Neural crest cell (in vitro differentiated cells): ENCODE measurements at regions not wholly inside any gene's neighbourhood (a gene's known extent, or its start where the extent isn't known, plus 50 kb on each side); places are given as distances from the start of the nearest gene placed in this dataset.

Experiments
- DNase-seq: peaks from one replicate; pipeline ENCODE4 v3.0.0; 2021; ENCODE audit warnings: low read depth, mixed read lengths, low spot score
- H3K27ac Mint-ChIP-seq: one replicate; pipeline ENCODE4 v1.8.0; 2021; ENCODE audit warnings: mild to moderate bottlenecking, mixed read lengths; ENCODE audit not compliant: unreplicated experiment
- H3K27me3 Mint-ChIP-seq: 2 replicates; pipeline ENCODE4 v1.8.0; 2021; ENCODE audit warnings: low read depth, mild to moderate bottlenecking, mixed read lengths
- H3K36me3 Mint-ChIP-seq: 2 replicates; pipeline ENCODE4 v1.8.0; 2021; ENCODE audit warnings: low read depth, mild to moderate bottlenecking, mixed read lengths
- H3K4me1 Mint-ChIP-seq: 2 replicates; pipeline ENCODE4 v1.8.0; 2021; ENCODE audit warnings: mixed read lengths
- H3K4me3 Mint-ChIP-seq: one replicate; pipeline ENCODE4 v1.8.0; 2021; ENCODE audit warnings: mild to moderate bottlenecking, mixed read lengths
- H3K9me3 Mint-ChIP-seq: 2 replicates; pipeline ENCODE4 v1.8.0; 2021; ENCODE audit warnings: mixed read lengths
- TF ChIP-seq, protein P1 (sequence below): fragments of 200-600 bp; sonication (generic); conservative IDR thresholded peaks from 2 replicates; pipeline ENCODE4 v1.5.0; 2021; ENCODE audit warnings: antibody characterized with exemption, mild to moderate bottlenecking

DNA sequence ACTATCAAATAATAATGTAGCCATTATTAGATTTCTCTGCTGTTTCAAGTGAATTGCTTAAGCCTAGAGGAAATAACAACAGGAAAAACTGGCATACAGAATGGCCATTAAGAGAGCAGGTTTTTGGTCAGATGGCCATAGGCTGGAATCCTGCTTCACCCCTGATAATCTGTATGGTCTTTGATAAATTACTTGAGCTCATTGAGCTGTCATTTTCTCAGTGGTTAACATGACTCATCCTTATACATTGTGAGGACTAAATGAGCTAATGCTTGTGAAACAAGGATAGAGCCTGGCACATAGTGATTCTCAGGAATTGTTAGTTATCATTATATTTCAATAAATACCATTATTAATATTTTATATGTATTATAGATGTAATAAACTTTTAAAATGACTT is 516.5 kb downstream of the KIF4B start:
- Mint-ChIP-seq H3K36me3 (no peaks in the 10 kb centered on the region), H3K27ac (no peak overlapping the region), H3K27me3 (no peaks in the 10 kb centered on the region), H3K9me3 (no peaks in the 10 kb centered on the region), H3K4me1 (no peaks in the 10 kb centered on the region), H3K4me3 (no peak overlapping the region)
- no peak for DNase-seq
- TF ChIP-seq, protein P1, sequence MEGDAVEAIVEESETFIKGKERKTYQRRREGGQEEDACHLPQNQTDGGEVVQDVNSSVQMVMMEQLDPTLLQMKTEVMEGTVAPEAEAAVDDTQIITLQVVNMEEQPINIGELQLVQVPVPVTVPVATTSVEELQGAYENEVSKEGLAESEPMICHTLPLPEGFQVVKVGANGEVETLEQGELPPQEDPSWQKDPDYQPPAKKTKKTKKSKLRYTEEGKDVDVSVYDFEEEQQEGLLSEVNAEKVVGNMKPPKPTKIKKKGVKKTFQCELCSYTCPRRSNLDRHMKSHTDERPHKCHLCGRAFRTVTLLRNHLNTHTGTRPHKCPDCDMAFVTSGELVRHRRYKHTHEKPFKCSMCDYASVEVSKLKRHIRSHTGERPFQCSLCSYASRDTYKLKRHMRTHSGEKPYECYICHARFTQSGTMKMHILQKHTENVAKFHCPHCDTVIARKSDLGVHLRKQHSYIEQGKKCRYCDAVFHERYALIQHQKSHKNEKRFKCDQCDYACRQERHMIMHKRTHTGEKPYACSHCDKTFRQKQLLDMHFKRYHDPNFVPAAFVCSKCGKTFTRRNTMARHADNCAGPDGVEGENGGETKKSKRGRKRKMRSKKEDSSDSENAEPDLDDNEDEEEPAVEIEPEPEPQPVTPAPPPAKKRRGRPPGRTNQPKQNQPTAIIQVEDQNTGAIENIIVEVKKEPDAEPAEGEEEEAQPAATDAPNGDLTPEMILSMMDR: no peak

DNA sequence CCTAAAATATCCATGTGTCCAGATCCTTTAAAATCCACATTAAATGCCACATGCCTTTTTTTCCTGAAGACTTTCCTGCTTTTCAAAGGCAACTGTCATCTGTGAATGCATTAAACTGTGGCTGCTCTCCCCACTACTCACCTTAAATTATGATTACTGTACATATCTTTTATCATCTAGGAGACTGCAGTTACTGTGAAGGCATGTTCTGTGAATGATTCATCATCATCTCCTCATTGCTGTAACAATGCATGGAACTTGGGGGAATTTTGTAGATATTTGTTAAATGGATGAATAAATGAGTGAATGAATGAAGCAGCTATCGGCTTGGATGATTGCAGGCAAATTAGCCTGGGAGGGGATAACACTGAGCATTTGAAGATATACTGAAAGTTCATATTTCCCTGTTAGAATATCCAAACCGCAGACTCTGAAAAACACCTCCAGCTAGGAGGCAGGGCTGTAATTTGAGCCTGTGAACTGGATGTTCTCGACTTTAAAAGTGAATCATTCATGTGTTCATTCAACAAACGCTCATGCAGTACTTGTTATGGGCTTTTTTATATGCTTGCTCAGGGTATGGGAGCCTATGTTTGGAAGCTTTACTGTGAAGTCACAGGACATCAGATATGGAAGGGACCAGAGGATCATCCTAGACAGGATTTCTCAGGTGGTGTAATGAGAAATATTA is 519.2 kb downstream of the KIF4B start:
- Mint-ChIP-seq H3K9me3 (no peaks in the 10 kb centered on the region), H3K27ac (no peak overlapping the region), H3K4me3 (no peak overlapping the region), H3K4me1 (no peaks in the 10 kb centered on the region), H3K27me3 (no peaks in the 10 kb centered on the region), H3K36me3 (no peaks in the 10 kb centered on the region)
- TF ChIP-seq, protein P1: no peak
- DNase-seq: no peak

DNA sequence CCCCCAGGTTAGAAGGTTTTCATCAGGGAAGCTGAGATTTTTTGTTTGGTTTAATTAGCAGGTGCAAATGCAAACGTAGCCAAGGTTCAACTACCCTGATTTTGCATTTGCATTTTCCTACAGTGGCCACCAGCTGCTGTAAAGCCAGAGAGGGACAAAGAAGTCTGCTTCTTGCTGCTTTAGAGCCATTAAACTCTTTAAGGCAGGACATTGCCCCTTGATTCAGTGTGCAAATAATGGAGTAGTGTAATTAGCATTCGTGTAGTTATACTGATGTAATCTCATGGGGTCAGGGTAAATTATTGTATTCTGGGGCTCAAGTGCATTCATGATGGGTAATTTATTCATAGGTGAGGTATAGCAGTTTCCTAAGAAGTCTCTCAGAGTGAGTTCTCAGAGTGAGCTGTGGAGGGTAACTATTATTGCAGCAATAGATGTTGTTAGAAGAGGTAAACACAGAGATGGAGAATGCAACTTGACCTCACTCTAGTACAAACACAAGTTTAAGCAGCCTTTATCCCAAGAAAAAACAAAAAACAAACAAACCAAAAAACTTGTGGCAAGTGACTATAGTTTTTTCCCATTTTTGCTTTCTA is 526.5 kb downstream of the KIF4B start:
- DNase-seq: no peak
- Mint-ChIP-seq H3K4me1 (peaks cover 9% of the 10 kb centered on the region), H3K27ac (no peak overlapping the region), H3K4me3 (no peak overlapping the region), H3K36me3 (no peaks in the 10 kb centered on the region), H3K9me3 (peaks cover 3% of the 10 kb centered on the region), H3K27me3 (no peaks in the 10 kb centered on the region)
- TF ChIP-seq, protein P1: no peak

DNA sequence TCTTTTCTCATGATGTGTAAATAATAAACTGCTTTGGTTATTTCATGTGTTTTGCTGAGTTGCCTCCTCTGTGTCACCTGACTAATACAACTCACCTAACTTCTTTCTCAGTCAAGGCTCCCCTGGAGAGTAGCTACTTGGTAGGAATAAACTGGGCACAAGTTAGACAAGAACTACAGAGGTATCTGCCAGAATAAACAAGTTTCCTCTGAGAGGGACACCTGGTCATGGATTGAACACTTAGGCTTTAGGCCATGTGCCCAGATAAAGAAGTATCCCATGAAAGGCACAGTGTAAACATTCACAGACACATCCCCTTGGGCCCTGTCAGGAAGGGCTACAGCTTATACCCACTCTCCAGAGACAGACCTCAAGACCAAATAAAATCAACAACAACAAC is 532.5 kb downstream of the KIF4B start:
- Mint-ChIP-seq H3K36me3 (peaks cover 2% of the 10 kb centered on the region), H3K27ac (no peak overlapping the region), H3K4me1 (no peaks in the 10 kb centered on the region), H3K4me3 (no peak overlapping the region), H3K9me3 (peaks cover 9% of the 10 kb centered on the region), H3K27me3 (no peaks in the 10 kb centered on the region)
- DNase-seq: no peak
- TF ChIP-seq, protein P1: no peak

DNA sequence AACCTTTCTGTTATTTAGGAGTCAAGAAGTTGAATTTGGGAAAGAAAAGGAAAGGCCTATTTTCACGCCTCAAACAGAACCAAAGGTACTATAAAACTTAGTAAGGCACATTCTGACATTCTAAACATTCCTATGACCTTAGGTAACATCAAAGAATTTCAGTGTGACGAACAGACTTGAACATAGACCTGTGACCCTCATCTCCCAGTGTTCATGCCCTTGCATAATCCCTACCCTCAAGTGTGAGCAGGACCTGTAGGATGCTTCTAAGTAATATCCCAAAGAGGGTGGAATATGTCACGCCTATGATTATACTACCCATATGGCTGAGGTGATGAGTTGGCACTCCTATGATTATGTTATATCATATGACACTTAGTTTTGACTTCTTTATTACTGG is 540.9 kb downstream of the KIF4B start:
- Mint-ChIP-seq H3K9me3 (peaks cover 7% of the 10 kb centered on the region), H3K27ac (no peak overlapping the region), H3K4me3 (no peak overlapping the region), H3K36me3 (peaks cover 2% of the 10 kb centered on the region), H3K27me3 (no peaks in the 10 kb centered on the region), H3K4me1 (no peaks in the 10 kb centered on the region)
- TF ChIP-seq, protein P1: no peak
- DNase-seq: no peak
